Loucy (cell line): ENCODE measurements at regions not wholly inside any gene's neighbourhood (a gene's known extent, or its start where the extent isn't known, plus 50 kb on each side); places are given as distances from the start of the nearest gene placed in this dataset.

Experiments used
- CTCF ChIP-seq: fragments of 200-600 bp; sonication (generic); conservative IDR thresholded peaks from 2 replicates; pipeline ENCODE4 v1.5.1; 2014; ENCODE audit warnings: mild to moderate bottlenecking, antibody characterized with exemption, low read length
- EZH2phosphoT487 ChIP-seq: fragments of 200-600 bp; IDR thresholded peaks from 2 replicates; pipeline ENCODE4 v1.6.1; 2018; ENCODE audit warnings: antibody characterized with exemption, mild to moderate bottlenecking, moderate library complexity, borderline replicate concordance

- no peak for TF ChIP-seq EZH2phosphoT487
- no peak for TF ChIP-seq CTCF
Observed at GRCh38 chrX:39585808-39586207, 511.9 kb downstream of the BCOR start.
